GM21737 (cell line): ENCODE measurements at regions not wholly inside any gene's neighbourhood (a gene's known extent, or its start where the extent isn't known, plus 50 kb on each side); places are given as distances from the start of the nearest gene placed in this dataset.

ENCODE experiments used
- ATAC-seq: cut with Tn5 transposase; IDR thresholded peaks from one replicate; pipeline ENCODE4 v1.9.1; 2021; ENCODE audit warnings: mild to moderate bottlenecking, moderate library complexity; ENCODE audit not compliant: unreplicated experiment

DNA sequence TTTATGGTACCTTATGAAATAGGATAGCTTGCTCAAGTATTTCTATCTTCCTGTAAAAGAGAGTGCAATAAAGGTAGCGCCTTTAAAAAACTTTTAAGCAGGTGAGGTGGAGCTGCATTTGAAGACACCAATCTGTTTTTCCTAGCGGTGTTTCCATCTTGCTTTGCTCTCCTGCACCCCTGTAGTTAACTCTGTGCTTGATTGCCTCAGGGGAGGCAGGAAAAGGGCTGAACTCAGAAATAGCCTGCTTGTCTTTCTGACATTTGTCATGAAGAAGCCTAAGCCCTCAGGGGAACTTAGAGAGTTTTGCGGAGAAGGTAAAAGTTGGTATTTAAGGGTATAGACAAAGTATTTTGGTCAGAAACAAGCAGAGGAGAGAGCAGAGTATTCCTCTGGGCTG is 63.0 kb upstream of the TPRG1 start:
- no peak for ATAC-seq

DNA sequence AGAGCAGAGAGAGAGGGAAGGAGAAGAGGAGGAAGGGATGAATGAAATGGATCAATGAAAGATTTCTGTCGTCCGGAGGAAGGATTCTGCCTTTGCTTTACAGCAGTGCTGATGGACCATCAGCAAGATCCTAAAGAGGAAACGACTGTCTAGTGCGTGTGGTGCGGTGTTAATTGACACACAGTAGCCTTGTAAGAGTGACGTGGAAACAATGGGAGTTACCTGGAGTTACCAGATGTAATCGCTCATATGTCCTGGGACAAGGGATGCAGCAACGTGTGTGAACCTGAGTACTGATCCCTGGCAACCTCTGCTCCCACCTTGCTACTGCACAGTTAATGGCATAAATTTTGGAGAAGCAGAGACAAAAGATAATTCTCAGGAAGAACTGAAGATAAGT is 62.6 kb upstream of the TPRG1 start:
- no peak for ATAC-seq

GRCh38 chr3:189117087-189117486 is 54.7 kb upstream of the TPRG1 start:
- no peak for ATAC-seq

- no peak for ATAC-seq
Observed at GRCh38 chr3:189118896-189119295, 52.9 kb upstream of the TPRG1 start.

- ATAC-seq = no peak
Observed at GRCh38 chr3:189119950-189120349, 51.8 kb upstream of the TPRG1 start.

- ATAC-seq = no peak
Observed at GRCh38 chr3:189121092-189121491, 50.7 kb upstream of the TPRG1 start.
